Right lobe of liver (tissue), 4 donors: ENCODE measurements at regions not wholly inside any gene's neighbourhood (a gene's known extent, or its start where the extent isn't known, plus 50 kb on each side); places are given as distances from the start of the nearest gene placed in this dataset.

Source experiments
- CTCF ChIP-seq, 4 donors: fragments of 200-600 bp in 3 of 4; fragments of 450-650 bp in 1 of 4; IDR thresholded peaks; one replicate each; pipeline versions ENCODE4 v1.5.1 to v1.8.0; 2016 to 2022; ENCODE audit warnings: antibody characterized with exemption in 4 of 4, mild to moderate bottlenecking in 2 of 4
- POLR2A ChIP-seq: fragments of 450-650 bp; IDR thresholded peaks from one replicate; pipeline ENCODE4 v1.6.1; 2017; ENCODE audit warnings: antibody characterized with exemption, mild to moderate bottlenecking
- donor health status: DM: no; HTN: no; CAD: no.
- donor health status: DM: no; HTN: no; CAD: no.
- donor health status: DM: no; HTN: yes; CAD: no.

GRCh38 chr10:123294109-123294508, 139.9 kb downstream of the BUB3 start:
- TF ChIP-seq CTCF (IDR thresholded peaks at IDR 0.05) (no peak), POLR2A (no peak)
